ENCODE measurements at regions not wholly inside any gene's neighbourhood (a gene's known extent, or its start where the extent isn't known, plus 50 kb on each side); places are given as distances from the start of the nearest gene placed in this dataset.

DNA sequence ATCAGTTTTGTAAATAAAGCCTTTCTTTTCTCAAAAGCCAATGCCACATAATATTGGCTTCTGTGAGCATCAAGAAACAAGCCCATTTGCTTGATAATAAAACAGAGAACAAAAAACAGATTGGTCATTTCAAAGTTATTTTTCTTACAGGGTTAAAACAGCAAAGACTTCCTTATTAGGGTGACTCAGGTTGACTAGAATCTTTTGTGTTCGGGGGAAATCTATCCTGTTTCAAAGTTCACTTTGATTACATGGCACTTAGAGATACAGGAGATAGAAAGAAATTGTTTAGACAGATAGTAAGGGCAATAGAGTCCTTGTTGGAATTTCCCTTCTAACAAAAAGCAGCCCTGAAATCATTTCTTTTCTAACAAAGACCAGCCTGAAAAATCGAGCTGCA lies 170.0 kb upstream of the GLRA2 start:
- TF ChIP-seq, protein P1, sequence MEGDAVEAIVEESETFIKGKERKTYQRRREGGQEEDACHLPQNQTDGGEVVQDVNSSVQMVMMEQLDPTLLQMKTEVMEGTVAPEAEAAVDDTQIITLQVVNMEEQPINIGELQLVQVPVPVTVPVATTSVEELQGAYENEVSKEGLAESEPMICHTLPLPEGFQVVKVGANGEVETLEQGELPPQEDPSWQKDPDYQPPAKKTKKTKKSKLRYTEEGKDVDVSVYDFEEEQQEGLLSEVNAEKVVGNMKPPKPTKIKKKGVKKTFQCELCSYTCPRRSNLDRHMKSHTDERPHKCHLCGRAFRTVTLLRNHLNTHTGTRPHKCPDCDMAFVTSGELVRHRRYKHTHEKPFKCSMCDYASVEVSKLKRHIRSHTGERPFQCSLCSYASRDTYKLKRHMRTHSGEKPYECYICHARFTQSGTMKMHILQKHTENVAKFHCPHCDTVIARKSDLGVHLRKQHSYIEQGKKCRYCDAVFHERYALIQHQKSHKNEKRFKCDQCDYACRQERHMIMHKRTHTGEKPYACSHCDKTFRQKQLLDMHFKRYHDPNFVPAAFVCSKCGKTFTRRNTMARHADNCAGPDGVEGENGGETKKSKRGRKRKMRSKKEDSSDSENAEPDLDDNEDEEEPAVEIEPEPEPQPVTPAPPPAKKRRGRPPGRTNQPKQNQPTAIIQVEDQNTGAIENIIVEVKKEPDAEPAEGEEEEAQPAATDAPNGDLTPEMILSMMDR (IDR thresholded peaks at IDR 0.05), result no peak
- no peak for TF ChIP-seq POLR2A (IDR thresholded peaks at IDR 0.05)

All from vagina (tissue), 2 donors.